TTC549 (cell line): ENCODE measurements at regions not wholly inside any gene's neighbourhood (a gene's known extent, or its start where the extent isn't known, plus 50 kb on each side); places are given as distances from the start of the nearest gene placed in this dataset.

ENCODE experiments used
- FAIRE-seq: peaks from 2 replicates; lab custom pipeline; 2012; peaks lifted over from hg19 to GRCh38; lab: Jason Lieb, UNC

- FAIRE-seq = no peak
Observed at GRCh38 chr15:46861796-46862195, 855.5 kb upstream of the SEMA6D start.

- FAIRE-seq = no peak
Observed at GRCh38 chr15:46865155-46865554, 852.1 kb upstream of the SEMA6D start.

GRCh38 chr15:46872286-46872980, 844.9 kb upstream of the SEMA6D start:
- FAIRE-seq = no peak

- no peak for FAIRE-seq
Observed at GRCh38 chr15:46872981-46873330, 844.3 kb upstream of the SEMA6D start.

- no peak for FAIRE-seq
Observed at GRCh38 chr15:46879032-46879770, 838.1 kb upstream of the SEMA6D start.

GRCh38 chr15:46880791-46881190, 836.5 kb upstream of the SEMA6D start:
- no peak for FAIRE-seq

GRCh38 chr15:46892621-46893160, 824.6 kb upstream of the SEMA6D start:
- no peak for FAIRE-seq

GRCh38 chr15:46894644-46895043, 822.7 kb upstream of the SEMA6D start:
- no peak for FAIRE-seq

GRCh38 chr15:46897266-46897665, 820.0 kb upstream of the SEMA6D start:
- FAIRE-seq = no peak

GRCh38 chr15:46901001-46901400, 816.3 kb upstream of the SEMA6D start:
- FAIRE-seq = no peak

GRCh38 chr15:46917721-46918252, 799.5 kb upstream of the SEMA6D start:
- no peak for FAIRE-seq

GRCh38 chr15:46918462-46919140, 798.7 kb upstream of the SEMA6D start:
- FAIRE-seq = no peak

GRCh38 chr15:46921891-46922290, 795.4 kb upstream of the SEMA6D start:
- FAIRE-seq = no peak

- no peak for FAIRE-seq
Observed at GRCh38 chr15:46930426-46930825, 786.9 kb upstream of the SEMA6D start.

GRCh38 chr15:46933332-46933731, 784.0 kb upstream of the SEMA6D start:
- no peak for FAIRE-seq

- no peak for FAIRE-seq
Observed at GRCh38 chr15:46934851-46935250, 782.5 kb upstream of the SEMA6D start.

GRCh38 chr15:46938169-46938568, 779.1 kb upstream of the SEMA6D start:
- FAIRE-seq = no peak

GRCh38 chr15:46941241-46941640, 776.1 kb upstream of the SEMA6D start:
- no peak for FAIRE-seq

- FAIRE-seq = no peak
Observed at GRCh38 chr15:46946953-46947352, 770.4 kb upstream of the SEMA6D start.

- FAIRE-seq = no peak
Observed at GRCh38 chr15:46955576-46955975, 761.7 kb upstream of the SEMA6D start.

GRCh38 chr15:46956456-46956855, 760.8 kb upstream of the SEMA6D start:
- no peak for FAIRE-seq

GRCh38 chr15:46956881-46957280, 760.4 kb upstream of the SEMA6D start:
- no peak for FAIRE-seq

- no peak for FAIRE-seq
Observed at GRCh38 chr15:46960581-46960980, 756.7 kb upstream of the SEMA6D start.
